HCT116 (cell line): ENCODE measurements at regions not wholly inside any gene's neighbourhood (a gene's known extent, or its start where the extent isn't known, plus 50 kb on each side); places are given as distances from the start of the nearest gene placed in this dataset.

Source experiments
- POLR2AphosphoS5 ChIP-seq: IDR thresholded peaks from 2 replicates; pipeline ENCODE4 v1.6.1; 2011; ENCODE audit warnings: mild to moderate bottlenecking, low read depth, low read length, moderate library complexity
- SIN3A ChIP-seq: IDR thresholded peaks from 2 replicates; pipeline ENCODE4 v1.6.1; 2012; ENCODE audit warnings: low read depth

GRCh38 chrX:69109706-69110105 is 55.5 kb downstream of the PJA1 start:
- no peak for TF ChIP-seq SIN3A
- no peak for TF ChIP-seq POLR2AphosphoS5
